Activated CD4-positive, alpha-beta T cell treated with anti-CD3 and anti-CD28 coated beads for 36 hours (primary cell): ENCODE measurements at regions not wholly inside any gene's neighbourhood (a gene's known extent, or its start where the extent isn't known, plus 50 kb on each side); places are given as distances from the start of the nearest gene placed in this dataset.

ENCODE experiments used
- ATAC-seq: fragments of 200-7000 bp; cut with Tn5 transposase; one replicate; pipeline ENCODE4 v1.10.0; 2021; ENCODE audit warnings: mild to moderate bottlenecking, moderate library complexity
- CTCF ChIA-PET: fragments of 350-600 bp; sonication (Branson Sonifier 250); formaldehyde crosslinking; loops from one replicate; lab custom pipeline; 2021; ENCODE audit warnings: antibody characterized with exemption; lab: Charles Lee
- POLR2A ChIA-PET: fragments of 350-600 bp; sonication (Branson Sonifier 250); formaldehyde crosslinking; loops from one replicate; lab custom pipeline; 2021; ENCODE audit warnings: antibody characterized with exemption, inconsistent platforms; lab: Charles Lee
- DNase-seq: peaks from one replicate; pipeline ENCODE4 v3.0.0-alpha.2; 2020
- H3K27ac Mint-ChIP-seq: one replicate; pipeline ENCODE4 v1.8.0; 2021; ENCODE audit warnings: mixed read lengths
- H3K27me3 Mint-ChIP-seq: one replicate; pipeline ENCODE4 v1.8.0; 2021; ENCODE audit warnings: mixed read lengths
- H3K36me3 Mint-ChIP-seq: one replicate; pipeline ENCODE4 v1.8.0; 2021; ENCODE audit warnings: low read depth, mixed read lengths
- H3K4me1 Mint-ChIP-seq: one replicate; pipeline ENCODE4 v1.8.0; 2021; ENCODE audit warnings: mixed read lengths
- H3K4me3 Mint-ChIP-seq: one replicate; pipeline ENCODE4 v1.8.0; 2021; ENCODE audit warnings: mild to moderate bottlenecking, moderate library complexity, mixed read lengths
- H3K9me3 Mint-ChIP-seq: one replicate; pipeline ENCODE4 v1.8.0; 2021; ENCODE audit warnings: low read depth, mixed read lengths
- intact Hi-C, 2 experiments: fragments of 100-400 bp; cut with DNase I in 1 of 2; cut with micrococcal nuclease in 1 of 2; formaldehyde crosslinking; loops; one replicate each; pipeline versions ENCODE4 v1.14.2 to v1.15.1; 2022 to 2024; cut with DNase I, micrococcal nuclease

GRCh38 chr9:108709997-108710396 is 145.8 kb downstream of the ACTL7B start:
- Mint-ChIP-seq H3K36me3 (no peaks in the 10 kb centered on the region), H3K4me3 (no peak overlapping the region), H3K27me3 (peaks cover 6% of the 10 kb centered on the region), H3K27ac (no peak overlapping the region), H3K4me1 (no peaks in the 10 kb centered on the region), H3K9me3 (peaks cover 4% of the 10 kb centered on the region)
- ChIA-PET CTCF (no interaction called here), POLR2A (no interaction called here)
- no peak for DNase-seq
- ATAC-seq = no peak
- intact Hi-C loops = no loop called here

GRCh38 chr9:108709126-108709525 is 146.7 kb downstream of the ACTL7B start:
- no peak for ATAC-seq
- no peak overlapping the region for H3K27ac Mint-ChIP-seq
- peaks cover 6% of the 10 kb centered on the region for H3K27me3 Mint-ChIP-seq
- CTCF ChIA-PET = interaction anchor here (1.2 kb wide), 1 partner anchor 20 kb away, joined by 3 read pairs; no protein-coding TSS in a partner anchor
- H3K9me3 Mint-ChIP-seq = no peaks in the 10 kb centered on the region
- no peaks in the 10 kb centered on the region for H3K4me1 Mint-ChIP-seq
- no peak for DNase-seq
- H3K36me3 Mint-ChIP-seq = no peaks in the 10 kb centered on the region
- POLR2A ChIA-PET = no interaction called here
- intact Hi-C loops = no loop called here
- H3K4me3 Mint-ChIP-seq = no peak overlapping the region

GRCh38 chr9:108708448-108708847 is 147.3 kb downstream of the ACTL7B start:
- ChIA-PET CTCF (interaction anchor here (1.2 kb wide), 1 partner anchor 21 kb away, joined by 3 read pairs; no protein-coding TSS in a partner anchor), POLR2A (no interaction called here)
- intact Hi-C loops = no loop called here
- H3K4me3 Mint-ChIP-seq = no peak overlapping the region
- peaks cover 6% of the 10 kb centered on the region for H3K27me3 Mint-ChIP-seq
- no peak for ATAC-seq
- H3K4me1 Mint-ChIP-seq = no peaks in the 10 kb centered on the region
- DNase-seq = no peak
- no peak overlapping the region for H3K27ac Mint-ChIP-seq
- H3K9me3 Mint-ChIP-seq = no peaks in the 10 kb centered on the region
- H3K36me3 Mint-ChIP-seq = no peaks in the 10 kb centered on the region

- Mint-ChIP-seq H3K9me3 (no peaks in the 10 kb centered on the region), H3K4me3 (no peak overlapping the region), H3K4me1 (no peaks in the 10 kb centered on the region), H3K27me3 (peaks cover 2% of the 10 kb centered on the region), H3K36me3 (no peaks in the 10 kb centered on the region), H3K27ac (no peak overlapping the region)
- ChIA-PET POLR2A (no interaction called here), CTCF (interaction anchor here (0.6 to 0.7 kb wide), 2 partner anchors 220 to 397 kb away, joined by 3 read pairs; no protein-coding TSS in a partner anchor)
- DNase-seq (no peak), ATAC-seq (no peak)
- intact Hi-C loops = no loop called here
Observed at GRCh38 chr9:108707120-108707519, 148.7 kb downstream of the ACTL7B start.

GRCh38 chr9:108704156-108704852 is 151.5 kb downstream of the ACTL7B start:
- CTCF ChIA-PET = no interaction called here
- DNase-seq = no peak
- H3K4me1 Mint-ChIP-seq = no peaks in the 10 kb centered on the region
- ATAC-seq = no peak
- intact Hi-C loops = no loop called here
- POLR2A ChIA-PET = no interaction called here
- H3K27me3 Mint-ChIP-seq = no peaks in the 10 kb centered on the region
- no peaks in the 10 kb centered on the region for H3K9me3 Mint-ChIP-seq
- no peaks in the 10 kb centered on the region for H3K36me3 Mint-ChIP-seq
- no peak overlapping the region for H3K4me3 Mint-ChIP-seq
- H3K27ac Mint-ChIP-seq = no peak overlapping the region

- CTCF ChIA-PET = no interaction called here
- Mint-ChIP-seq H3K36me3 (no peaks in the 10 kb centered on the region), H3K4me3 (no peak overlapping the region), H3K27me3 (no peaks in the 10 kb centered on the region), H3K4me1 (no peaks in the 10 kb centered on the region), H3K9me3 (no peaks in the 10 kb centered on the region), H3K27ac (no peak overlapping the region)
- ATAC-seq = no peak
- POLR2A ChIA-PET = no interaction called here
- DNase-seq = no peak
- intact Hi-C loops = no loop called here
Observed at GRCh38 chr9:108703429-108703828, 152.4 kb downstream of the ACTL7B start.

- ATAC-seq = no peak
- Mint-ChIP-seq H3K4me3 (no peak overlapping the region), H3K9me3 (peaks cover 1% of the 10 kb centered on the region), H3K36me3 (no peaks in the 10 kb centered on the region), H3K27ac (no peak overlapping the region), H3K4me1 (no peaks in the 10 kb centered on the region), H3K27me3 (no peaks in the 10 kb centered on the region)
- intact Hi-C loops = no loop called here
- POLR2A ChIA-PET = no interaction called here
- no peak for DNase-seq
- CTCF ChIA-PET = interaction anchor here (1.1 kb wide), 1 partner anchor 59 kb away, joined by 3 read pairs; no protein-coding TSS in a partner anchor
Observed at GRCh38 chr9:108702681-108703080, 153.1 kb downstream of the ACTL7B start.

GRCh38 chr9:108698801-108699200 is 157.0 kb downstream of the ACTL7B start:
- no peak for DNase-seq
- Mint-ChIP-seq H3K27ac (no peak overlapping the region), H3K27me3 (peaks cover 4% of the 10 kb centered on the region), H3K9me3 (peaks cover 10% of the 10 kb centered on the region), H3K4me3 (no peak overlapping the region), H3K4me1 (no peaks in the 10 kb centered on the region), H3K36me3 (no peaks in the 10 kb centered on the region)
- POLR2A ChIA-PET = no interaction called here
- no peak for ATAC-seq
- intact Hi-C loops = no loop called here
- CTCF ChIA-PET = no interaction called here

- Mint-ChIP-seq H3K27ac (no peak overlapping the region), H3K4me3 (no peak overlapping the region), H3K27me3 (peaks cover 4% of the 10 kb centered on the region), H3K36me3 (no peaks in the 10 kb centered on the region), H3K4me1 (no peaks in the 10 kb centered on the region), H3K9me3 (peaks cover 10% of the 10 kb centered on the region)
- POLR2A ChIA-PET = no interaction called here
- intact Hi-C loops = no loop called here
- DNase-seq = no peak
- CTCF ChIA-PET = no interaction called here
- ATAC-seq = no peak
Observed at GRCh38 chr9:108698231-108698630, 157.6 kb downstream of the ACTL7B start.

GRCh38 chr9:108696156-108696555 is 159.6 kb downstream of the ACTL7B start:
- POLR2A ChIA-PET = no interaction called here

GRCh38 chr9:108694170-108694569 is 161.6 kb downstream of the ACTL7B start:
- DNase-seq (no peak), ATAC-seq (no peak)
- Mint-ChIP-seq H3K27me3 (peaks cover 4% of the 10 kb centered on the region), H3K9me3 (peaks cover 10% of the 10 kb centered on the region), H3K27ac (no peak overlapping the region), H3K4me1 (no peaks in the 10 kb centered on the region), H3K4me3 (no peak overlapping the region), H3K36me3 (no peaks in the 10 kb centered on the region)
- intact Hi-C loops = no loop called here
- ChIA-PET CTCF (no interaction called here), POLR2A (no interaction called here)

More at GRCh38 chr9:108696156-108696555, 159.6 kb downstream of the ACTL7B start:
- H3K4me1 Mint-ChIP-seq = no peaks in the 10 kb centered on the region
- H3K4me3 Mint-ChIP-seq = no peak overlapping the region
- DNase-seq (no peak), ATAC-seq (no peak)
- H3K27ac Mint-ChIP-seq = no peak overlapping the region
- peaks cover 10% of the 10 kb centered on the region for H3K9me3 Mint-ChIP-seq
- intact Hi-C loops = no loop called here
- CTCF ChIA-PET = no interaction called here
- no peaks in the 10 kb centered on the region for H3K36me3 Mint-ChIP-seq
- H3K27me3 Mint-ChIP-seq = peaks cover 4% of the 10 kb centered on the region

GRCh38 chr9:108691614-108692013 is 164.2 kb downstream of the ACTL7B start:
- no peaks in the 10 kb centered on the region for H3K36me3 Mint-ChIP-seq
- no peaks in the 10 kb centered on the region for H3K4me1 Mint-ChIP-seq
- intact Hi-C loops = no loop called here
- peaks cover 14% of the 10 kb centered on the region for H3K9me3 Mint-ChIP-seq
- CTCF ChIA-PET = interaction anchor here (1.1 kb wide), 1 partner anchor 279 kb away, joined by 3 read pairs; no protein-coding TSS in a partner anchor
- H3K27me3 Mint-ChIP-seq = peaks cover 4% of the 10 kb centered on the region
- ATAC-seq = no peak
- no peak overlapping the region for H3K27ac Mint-ChIP-seq
- POLR2A ChIA-PET = no interaction called here
- no peak for DNase-seq
- H3K4me3 Mint-ChIP-seq = no peak overlapping the region
